GM19240 (cell line): ENCODE measurements at regions not wholly inside any gene's neighbourhood (a gene's known extent, or its start where the extent isn't known, plus 50 kb on each side); places are given as distances from the start of the nearest gene placed in this dataset.

Source experiments
- DNase-seq: peaks from one replicate; pipeline ENCODE4 v3.0.0; 2011; ENCODE audit warnings: low spot score; ENCODE audit not compliant: insufficient read length

DNA sequence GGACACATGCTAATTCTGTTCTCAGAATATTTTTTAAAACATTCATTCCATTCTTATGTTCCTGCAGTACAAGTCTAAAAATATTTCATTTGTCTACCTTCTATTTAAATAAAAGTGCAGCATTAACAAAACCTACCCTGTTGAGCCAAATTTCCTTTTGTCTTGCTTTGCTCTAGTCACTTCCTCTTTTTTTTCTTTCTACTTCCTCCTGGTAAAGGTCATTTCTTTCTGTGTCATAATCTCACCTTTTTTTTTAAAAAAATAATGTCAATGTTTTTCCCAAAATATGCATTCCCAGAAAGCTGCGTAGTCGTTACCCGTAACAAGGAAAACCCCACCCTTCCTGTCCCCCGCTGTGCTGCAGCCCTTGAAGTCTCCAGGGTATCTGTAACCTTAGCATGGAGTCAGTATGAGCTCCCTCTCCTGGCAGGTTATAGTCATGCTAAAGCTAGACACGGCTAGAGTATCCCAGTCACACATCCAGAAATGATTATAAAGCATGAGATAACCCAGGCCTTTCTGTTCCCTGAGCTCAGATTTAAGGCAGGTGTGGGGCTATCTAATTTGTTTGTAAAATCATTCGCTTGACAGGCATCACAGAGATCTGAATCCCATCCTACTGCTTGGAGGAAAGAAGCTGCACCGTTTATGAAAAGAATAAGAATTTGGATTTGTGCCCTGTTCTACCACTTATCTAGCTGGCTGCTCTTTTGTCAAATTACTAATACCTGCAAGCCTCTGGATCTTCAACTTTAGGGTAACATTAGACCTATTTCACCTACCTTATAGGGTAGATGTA lies 51.1 kb upstream of the EED start:
- peak; percentile 54 for DNase-seq

DNA sequence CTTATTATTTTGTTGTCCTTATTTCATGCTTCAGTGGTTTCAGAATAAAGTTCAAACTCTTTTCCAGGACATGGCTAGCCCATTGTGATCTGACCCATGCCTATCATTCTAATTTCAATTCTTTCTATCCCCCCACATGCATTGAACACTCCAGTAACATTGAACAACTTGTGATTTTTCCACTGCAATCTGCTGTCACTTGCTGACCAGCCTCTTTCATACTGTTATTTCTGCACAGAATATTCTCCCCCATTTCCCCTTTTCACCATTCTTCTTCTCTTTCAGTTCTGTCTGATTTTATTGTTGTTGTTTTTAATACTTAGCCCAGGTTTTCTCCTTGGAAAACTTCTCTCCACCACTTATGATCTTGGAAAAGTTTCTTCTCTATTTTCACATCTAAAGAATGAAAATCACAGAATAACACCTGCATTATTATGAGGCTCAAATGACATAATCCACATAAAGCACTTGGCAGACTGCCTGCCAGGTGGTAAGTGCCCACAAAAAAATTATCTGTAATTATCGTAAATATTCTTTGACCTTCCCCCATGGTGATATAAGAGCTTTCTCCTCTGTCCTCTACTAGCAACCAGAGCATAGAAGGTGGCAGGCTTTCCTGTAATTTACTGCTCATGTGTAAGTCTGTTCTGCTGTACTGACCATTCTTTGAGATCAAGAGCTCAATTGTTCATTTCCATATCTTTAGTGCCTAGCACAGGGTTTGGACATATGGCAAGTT lies 51.9 kb upstream of the EED start:
- no peak for DNase-seq

DNA sequence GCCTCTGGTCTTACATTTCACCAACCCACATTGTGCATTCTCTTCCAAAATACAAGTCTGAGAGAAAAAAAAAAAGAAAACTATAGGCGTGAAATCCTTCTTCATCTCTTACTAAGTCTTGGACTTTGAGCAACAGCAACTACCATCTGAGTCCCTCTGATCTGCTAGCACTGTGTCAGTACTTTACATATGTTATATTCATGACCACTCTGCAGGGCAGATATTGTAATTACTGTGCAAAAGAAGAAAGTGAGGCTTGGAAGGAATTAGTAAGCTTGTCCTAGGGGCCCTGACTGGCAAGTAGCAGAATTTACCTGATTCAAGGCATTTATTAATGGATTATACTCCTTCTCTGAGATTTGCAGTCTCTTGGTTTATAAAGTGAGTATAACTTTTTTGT lies 52.7 kb upstream of the EED start:
- no peak for DNase-seq

DNA sequence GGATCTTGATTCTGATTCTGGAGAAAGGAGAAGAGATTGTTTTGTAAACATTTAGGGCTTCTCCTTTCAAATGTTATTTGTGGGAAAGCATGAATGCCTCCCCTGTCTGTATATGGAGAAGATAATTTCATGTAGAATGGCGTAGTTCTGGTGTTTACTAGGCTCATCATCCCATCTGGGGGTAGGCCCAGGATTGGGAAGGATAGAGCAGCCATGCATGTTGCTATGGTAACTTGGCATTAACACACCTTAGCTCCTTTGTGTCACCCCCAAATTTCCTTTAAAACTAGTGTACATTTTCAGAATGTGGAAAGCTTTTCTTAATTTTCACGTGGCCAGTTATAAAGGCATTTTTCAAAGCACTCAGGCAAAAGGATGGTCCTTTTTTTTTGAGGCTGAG lies 57.5 kb upstream of the EED start:
- DNase-seq: no peak

DNA sequence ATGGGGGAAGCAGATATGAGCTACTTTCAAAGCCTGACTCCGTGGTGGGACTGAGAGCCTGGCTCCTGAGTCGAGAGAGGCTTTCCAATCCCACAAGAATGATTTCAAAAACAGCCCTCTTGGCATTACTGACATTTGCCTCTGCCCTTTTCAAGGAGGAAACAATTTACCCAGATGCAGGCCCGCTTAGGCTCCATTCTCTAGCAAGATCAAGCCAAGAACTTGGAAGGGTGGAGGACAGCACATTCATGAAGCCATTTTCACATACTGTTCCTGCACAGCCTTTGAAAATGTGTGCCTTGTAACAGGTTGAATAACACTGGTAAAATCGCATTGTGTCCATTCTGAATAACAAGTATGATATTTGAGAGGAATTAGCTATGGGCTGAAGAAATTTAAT lies 58.2 kb upstream of the EED start:
- no peak for DNase-seq

DNA sequence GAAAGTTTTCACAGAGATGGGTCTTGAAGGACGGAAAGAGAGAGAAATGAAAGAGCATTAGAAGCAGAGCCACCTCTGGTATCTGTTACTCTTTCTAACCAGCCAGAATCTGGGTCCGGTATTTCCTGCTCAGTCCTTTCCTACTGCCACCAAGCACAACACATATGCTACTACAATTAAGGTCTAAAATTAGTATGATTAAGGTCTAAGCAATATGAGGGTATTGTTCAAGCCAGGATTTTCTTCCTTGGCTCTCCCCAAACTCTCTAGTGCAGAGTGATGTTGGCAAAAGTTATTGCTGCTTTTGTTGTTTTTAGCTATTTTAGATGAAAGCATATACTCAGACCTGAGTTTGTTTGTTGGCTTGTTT lies 59.2 kb upstream of the EED start:
- no peak for DNase-seq

DNA sequence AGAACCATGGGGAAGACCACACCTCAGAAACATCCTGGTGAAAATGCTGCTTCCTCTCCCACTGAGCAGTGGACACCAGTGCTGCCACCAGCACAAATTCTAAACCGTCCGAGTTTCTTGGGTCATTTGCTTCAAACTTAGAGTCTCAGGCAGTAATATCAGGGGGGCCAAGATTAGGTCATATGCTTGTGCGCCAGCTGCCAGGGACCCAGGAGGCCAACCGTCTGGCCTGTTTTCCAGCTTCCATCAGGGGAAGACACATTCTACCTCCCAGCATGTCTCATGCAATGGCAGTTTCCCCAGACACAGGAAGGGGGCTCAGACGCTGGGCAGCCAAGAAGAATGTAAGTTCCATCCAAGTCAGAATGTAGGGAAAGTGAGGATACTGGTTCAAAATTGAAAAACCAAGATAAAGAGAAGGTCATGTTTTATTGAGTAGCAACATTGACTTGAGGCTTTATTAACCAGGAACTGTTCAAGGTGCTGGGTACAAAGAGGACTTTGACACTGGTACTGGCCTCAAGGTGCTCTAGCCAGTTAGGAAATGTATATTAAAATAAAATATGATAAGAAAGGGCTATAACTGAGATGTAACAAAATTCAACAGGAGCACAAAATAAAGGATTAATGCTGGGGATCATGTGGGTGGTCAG lies 59.7 kb upstream of the EED start:
- no peak for DNase-seq

DNA sequence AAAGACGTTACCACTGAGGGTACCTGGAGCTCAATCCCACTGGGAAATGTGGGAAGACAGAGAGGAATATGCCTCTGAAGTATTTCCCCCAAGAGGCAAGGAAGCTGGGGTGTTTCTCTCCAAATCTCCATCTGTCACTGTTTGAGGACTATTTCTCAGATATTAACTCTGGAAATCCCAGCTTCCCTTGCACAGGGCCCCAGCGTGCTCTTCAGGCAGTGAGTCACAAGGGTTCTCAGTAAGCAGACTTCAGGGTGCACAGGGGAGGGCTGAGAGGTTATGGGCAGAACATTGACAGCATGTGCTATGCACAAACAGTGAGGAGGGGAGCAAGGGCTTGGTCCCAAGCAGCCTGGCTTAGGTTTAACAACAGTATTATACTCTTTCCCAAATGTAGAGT lies 60.9 kb upstream of the EED start:
- DNase-seq: no peak

DNA sequence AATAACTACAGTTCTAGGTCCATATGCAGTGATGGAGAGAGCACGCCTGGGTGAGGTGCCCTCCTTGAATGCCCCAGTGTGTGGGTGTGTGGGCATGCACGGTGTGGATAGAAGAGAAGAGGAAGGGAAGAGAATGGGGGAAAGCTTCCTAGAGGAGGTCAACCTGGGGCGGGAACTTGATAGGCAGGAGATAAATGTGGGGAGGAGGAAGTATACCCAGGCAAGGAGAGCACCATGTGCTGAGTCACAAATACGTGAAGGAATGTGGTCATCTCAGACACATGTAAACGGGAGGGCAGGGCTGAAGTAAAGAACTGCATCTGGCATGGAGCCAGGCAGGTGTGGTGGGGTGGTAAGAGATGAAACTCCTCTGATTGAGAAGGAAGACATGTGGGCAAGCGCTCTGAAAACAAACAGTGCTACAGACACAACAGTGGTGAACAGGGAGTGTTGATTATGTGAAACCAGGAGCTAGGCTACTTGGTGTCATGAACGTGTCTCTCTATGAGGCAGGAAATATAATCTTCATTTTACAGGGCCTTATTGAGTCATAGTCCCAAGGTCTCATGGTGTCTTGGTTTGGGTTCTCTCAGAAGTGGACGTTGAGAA lies 61.5 kb upstream of the EED start:
- no peak for DNase-seq

DNA sequence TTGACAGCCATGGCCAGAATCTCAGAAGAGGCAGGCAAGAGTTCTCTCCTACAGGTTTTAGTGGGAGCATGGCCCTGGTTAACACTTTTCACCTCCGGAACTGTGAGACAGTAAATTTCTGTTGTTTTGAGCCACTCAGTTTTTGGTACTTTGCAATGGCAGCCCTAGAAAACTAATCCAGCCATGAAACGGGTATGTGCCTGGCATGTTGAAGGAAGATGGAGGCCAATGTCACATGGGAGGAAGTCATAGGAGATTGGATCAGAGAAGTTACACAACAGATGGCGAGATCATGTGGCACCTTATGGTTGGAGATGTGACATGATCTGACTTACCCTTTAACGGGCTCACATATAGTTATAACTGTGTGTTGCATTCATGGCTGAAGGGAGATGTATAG lies 63.2 kb upstream of the EED start:
- DNase-seq: no peak

DNA sequence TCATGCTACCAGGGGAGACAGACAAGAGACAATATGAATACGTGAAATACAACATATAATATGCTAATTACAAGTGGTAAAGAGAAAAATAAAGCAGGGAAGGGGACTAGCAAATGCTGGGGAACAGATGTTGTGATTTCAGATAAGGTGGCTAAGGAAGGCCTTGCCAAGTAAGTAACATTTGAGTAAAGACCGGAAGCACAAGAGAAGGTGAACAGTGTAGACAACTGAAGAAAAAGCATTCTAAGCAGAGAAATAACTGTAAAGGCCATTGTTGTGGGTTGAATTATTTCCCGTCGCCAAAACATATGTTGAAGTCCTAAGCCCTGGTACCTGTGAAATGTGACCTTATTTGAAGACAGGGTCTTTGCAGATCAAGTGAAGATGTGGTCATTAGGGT lies 63.7 kb upstream of the EED start:
- no peak for DNase-seq

DNA sequence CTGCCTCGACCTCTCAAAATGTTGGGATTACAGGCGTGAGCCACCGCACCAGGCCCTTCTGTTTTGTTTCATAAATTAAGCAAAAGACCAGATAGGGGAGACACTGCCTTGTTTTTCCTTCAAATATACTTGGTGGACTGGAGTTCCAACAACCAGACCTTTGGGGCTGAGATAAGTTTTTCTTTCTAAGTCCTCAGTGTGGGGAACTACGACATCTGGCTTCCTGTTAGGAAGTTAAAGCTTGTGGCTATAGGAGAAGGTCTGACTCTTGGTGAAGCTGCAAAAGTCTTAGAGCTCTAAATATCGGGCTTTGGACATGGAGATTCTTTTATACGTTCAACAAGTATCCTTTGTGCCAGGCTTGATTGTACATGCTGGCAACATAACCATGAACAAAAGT lies 64.1 kb upstream of the EED start:
- no peak for DNase-seq

DNA sequence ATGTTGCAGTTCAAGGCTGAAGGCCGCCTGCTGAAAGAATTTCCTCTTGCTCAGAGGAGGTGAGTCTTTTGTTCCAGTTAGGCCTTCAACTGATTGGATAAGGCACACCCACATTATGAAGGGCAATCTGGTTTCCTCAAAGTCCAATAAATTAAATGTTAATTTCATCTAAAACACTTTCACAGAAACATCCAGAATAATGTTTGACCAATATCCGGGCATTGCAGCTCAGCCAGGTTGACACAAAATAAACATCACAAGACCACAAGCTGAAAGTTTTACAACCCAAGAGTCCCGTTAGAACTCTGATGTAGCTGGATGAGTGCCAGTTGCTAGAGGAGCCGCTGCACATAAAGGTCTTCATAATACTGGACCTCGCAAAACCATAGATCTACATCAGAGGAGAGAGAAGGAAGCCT lies 64.9 kb upstream of the EED start:
- no peak for DNase-seq

DNA sequence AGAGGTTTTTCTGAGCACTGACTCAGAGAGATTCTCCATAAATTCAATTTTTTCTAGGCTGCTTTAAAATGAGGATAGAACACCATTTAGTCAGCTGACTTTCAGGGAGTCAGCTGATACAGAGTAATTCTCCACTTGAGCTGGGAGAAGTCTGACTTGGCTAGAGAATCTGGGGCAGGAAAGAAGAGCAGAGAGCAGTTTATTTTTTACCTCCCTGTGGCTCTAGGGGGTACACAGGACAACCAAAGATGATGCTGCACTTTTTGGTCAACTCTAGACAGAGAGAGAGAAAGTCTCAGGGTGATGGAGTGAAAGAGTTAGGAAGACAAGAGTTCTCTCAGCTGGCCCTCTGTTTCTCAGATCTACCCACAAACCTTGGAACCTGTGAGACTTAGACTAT lies 67.3 kb upstream of the EED start:
- no peak for DNase-seq

DNA sequence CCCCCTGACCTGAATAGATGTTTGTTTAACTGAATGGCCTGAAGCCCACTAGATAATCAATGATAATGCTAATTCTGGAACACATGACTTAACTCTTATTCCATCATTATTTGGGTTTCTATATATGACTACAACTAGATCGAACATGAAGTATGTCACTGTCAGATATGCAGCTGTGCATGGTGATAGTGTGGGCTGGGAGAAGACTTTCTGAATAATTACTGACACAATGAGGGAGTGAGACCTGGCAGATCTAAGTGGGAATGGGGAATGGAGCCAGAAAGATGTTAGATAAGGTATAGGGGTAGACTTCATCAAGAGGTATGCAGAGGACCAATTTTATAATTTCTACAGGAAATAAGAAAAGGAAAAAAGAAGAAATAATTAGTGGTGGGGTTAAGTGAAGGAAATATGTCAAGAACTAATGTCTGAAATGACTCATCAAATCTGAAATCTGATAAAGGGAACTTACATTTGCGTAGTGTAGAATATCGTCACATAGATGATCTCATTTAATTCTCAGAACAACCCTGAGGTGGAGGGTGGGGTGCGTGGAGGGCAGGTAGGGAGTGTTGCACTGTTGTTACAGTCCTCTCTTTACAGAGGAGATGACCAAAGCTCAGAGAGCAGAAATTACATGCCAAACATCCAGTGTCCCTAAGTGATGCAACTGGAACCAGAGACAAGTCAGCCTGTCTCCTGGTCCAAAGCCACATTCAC lies 68.2 kb upstream of the EED start:
- no peak for DNase-seq

DNA sequence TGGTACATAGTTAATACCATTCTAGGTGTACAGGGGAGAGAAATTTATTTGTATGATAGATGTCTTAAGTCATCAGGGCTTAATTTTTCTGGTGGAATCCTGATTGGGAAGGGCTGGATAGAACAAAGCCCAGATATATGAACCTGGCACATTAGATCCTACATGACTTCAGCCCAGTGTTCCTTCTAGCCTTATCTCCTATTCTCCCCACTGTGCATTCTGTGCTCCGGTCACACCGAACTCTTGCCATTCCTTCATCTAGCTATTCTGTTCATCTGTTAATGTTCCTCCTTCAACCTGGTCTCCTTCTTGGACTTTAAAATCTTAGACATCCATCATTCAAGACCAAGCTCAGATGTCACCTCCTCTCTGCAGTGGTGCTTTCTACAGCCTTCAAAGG lies 68.9 kb upstream of the EED start:
- DNase-seq: no peak

DNA sequence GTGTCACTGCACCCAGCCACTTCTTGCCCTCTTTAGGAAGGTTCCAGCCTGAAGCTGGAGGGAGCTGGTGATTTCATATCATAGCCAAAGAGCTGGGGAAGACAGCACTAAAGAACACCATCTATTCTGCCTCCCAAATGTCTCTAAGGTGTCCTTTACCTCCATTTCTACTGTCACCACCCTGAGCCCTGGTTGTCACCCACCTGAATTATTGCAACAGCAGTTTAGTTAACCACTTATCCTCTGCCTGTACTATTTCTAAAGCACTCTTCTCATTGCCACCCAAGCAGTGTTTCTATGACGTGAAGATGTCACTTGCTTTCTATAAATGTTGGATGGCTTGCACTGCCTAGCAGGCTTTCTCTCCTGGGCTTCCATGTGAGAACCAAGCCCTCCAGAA lies 69.4 kb upstream of the EED start:
- no peak for DNase-seq

DNA sequence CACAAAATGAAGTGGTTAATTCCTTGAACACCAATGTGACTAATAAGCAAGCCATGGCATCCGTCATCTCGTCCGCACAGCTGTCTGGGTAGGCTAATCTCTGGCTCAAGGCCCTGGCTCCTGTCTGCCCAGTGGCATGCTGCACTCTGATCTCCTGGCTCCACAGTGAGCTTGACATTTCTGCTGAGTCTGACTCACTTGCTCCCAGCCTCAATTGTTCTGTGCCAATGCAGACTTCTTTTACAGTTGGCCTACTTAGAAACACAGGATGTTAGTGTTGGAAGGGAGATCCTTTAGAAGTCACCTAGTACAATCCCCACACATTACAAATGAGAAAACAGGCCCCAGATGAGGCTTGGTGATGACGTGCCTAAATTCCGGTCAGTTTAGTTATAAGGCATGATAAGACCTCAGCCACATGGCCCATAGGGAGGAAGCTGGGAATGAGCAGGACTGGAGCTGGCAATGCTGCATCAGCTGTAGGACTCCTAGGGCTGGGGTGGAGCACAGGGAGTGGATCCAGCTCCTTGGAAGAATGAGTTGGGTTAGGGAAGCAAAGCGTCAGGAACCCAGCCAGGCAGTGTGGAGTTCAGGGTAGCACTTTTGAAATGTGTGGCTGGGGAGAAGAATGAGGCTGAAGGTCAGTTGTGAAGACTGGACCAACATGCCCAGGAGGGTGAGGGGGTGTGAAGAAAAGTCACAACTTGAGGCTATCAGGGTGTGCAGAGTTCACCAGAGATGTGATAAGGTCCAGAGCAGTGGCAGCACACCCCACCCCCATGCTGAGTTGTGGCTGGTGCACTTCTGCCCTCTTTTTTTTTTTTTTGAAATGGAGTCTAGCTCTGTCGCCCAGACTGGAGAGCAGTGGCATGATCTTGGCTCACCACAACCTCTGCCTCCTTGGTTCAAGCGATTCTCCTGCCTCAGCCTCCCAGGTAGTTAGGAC lies 70.2 kb upstream of the EED start:
- DNase-seq: no peak

DNA sequence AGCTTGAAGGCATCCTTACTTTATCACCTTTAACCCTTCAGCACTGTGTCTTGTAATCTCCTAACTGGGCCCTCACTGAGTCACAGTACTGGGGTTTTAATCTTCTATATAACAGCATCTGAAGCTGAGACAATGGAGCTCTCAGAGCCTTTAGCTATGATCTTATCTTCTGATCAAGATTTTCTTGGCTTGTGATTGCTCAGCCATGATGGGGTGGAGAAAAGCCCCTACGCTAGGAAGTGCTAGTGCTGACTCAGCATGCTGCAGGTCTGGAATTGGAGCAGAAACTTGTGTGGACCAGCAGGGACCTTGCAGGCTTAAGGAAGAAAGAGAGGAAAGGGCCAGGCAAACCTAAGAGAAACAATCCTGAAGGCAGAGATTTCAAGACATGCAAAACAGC lies 71.7 kb upstream of the EED start:
- DNase-seq: no peak

DNA sequence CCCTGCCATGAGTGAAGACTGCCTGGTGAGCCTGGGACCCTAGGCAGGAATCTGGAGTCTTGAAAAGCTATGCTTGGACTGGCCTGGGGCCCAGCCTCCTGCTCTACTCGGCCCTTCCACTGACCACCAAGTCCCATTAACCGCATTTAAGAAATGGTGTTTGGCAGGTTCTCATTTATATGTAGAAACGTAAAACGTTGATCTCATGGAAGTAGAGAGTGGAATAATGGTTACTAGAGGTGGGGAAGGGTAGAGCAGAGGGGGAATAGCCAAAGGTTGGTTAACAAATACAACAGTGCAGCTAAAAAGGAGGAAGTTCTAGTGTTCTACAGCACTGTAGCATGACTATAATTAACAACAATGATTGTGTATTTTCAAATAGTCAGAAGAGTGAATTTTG lies 72.9 kb upstream of the EED start:
- DNase-seq: no peak
